Stimulated activated naive B cell treated with anti-CD40 and anti-IgM and Interleukin-4, amounts not matched to agents 10 μg/mL and 1 μg/mL and 100 μg/mL, for 72 hours (primary cell): ENCODE measurements at regions not wholly inside any gene's neighbourhood (a gene's known extent, or its start where the extent isn't known, plus 50 kb on each side); places are given as distances from the start of the nearest gene placed in this dataset.

Source experiments
- ATAC-seq, 2 donors: fragments of 150-1000 bp; cut with Tn5 transposase; replicated peaks; 2 replicates each; pipeline ENCODE4 v1.10.0; 2021; ENCODE audit warnings: moderate library complexity in 1 of 2
- DNase-seq: peaks from one replicate; pipeline ENCODE4 v3.0.0; 2021
- H3K27ac Mint-ChIP-seq: one replicate; pipeline ENCODE4 v1.8.0; 2022; ENCODE audit warnings: mild to moderate bottlenecking, mixed read lengths
- H3K27me3 Mint-ChIP-seq, 2 donors: one replicate each; pipeline ENCODE4 v1.8.0; 2022; ENCODE audit warnings: mixed read lengths in 2 of 2
- H3K36me3 Mint-ChIP-seq, 2 donors: one replicate each; pipeline ENCODE4 v1.8.0; 2022; ENCODE audit warnings: mixed read lengths in 2 of 2, mild to moderate bottlenecking in 1 of 2
- H3K4me1 Mint-ChIP-seq, 2 donors: one replicate each; pipeline ENCODE4 v1.8.0; 2022; ENCODE audit warnings: mixed read lengths in 2 of 2, mild to moderate bottlenecking in 1 of 2
- H3K4me3 Mint-ChIP-seq, 2 donors: one replicate each; pipeline ENCODE4 v1.8.0; 2022; ENCODE audit warnings: mild to moderate bottlenecking in 2 of 2, mixed read lengths in 2 of 2, moderate library complexity in 1 of 2
- H3K9me3 Mint-ChIP-seq, 2 donors: one replicate each; pipeline ENCODE4 v1.8.0; 2022; ENCODE audit warnings: mixed read lengths in 2 of 2, mild to moderate bottlenecking in 1 of 2

DNA sequence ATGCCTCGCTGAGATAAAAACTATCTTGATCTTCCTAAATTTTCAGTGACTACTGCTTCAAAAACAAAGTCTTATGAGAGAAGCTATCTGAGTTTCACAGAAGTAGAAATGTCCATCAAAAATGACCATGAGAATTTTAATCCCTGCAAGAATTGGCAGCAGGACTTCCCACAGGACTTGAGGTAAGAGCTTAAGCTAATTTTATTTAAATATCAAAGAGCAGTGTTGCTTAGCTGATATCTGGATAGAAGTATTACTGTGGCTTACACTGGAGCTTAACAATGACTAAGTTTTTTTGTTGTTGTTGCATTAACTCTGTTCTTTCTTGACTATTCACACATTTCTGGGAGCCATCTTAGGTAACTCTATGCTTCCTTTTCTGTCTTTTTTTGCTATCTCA is 60.8 kb upstream of the EPHA3 start:
- Mint-ChIP-seq H3K4me3 (no peak overlapping the region), H3K4me1 (no peaks in the 10 kb centered on the region), H3K27ac (no peak overlapping the region), H3K27me3 (no peaks in the 10 kb centered on the region), H3K9me3 (no peaks in the 10 kb centered on the region), H3K36me3 (no peaks in the 10 kb centered on the region)
- ATAC-seq, result no peak
- DNase-seq, result no peak

DNA sequence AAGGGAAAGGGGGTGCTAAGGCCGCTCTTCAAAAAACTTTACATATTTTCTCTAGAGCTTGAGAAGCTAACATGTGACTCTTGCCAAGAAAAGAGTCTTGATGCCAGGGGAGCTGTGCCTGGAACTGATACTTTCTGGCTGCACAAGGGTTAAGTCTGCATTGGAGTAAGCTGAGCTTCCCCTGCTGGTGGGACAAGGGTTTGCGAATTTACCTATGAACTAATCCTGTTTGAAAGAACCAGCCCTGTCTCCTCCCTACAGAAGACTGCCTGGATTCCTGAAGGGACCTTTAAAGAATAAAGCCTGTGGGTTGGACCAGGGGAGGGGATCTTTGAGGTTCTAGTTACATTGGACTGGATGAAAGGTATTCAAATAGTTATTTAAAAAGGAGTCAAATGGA is 58.3 kb upstream of the EPHA3 start:
- H3K27me3 Mint-ChIP-seq, result no peaks in the 10 kb centered on the region
- peak in 1 of 2 donors; percentile 25 for ATAC-seq
- no peaks in the 10 kb centered on the region for H3K4me1 Mint-ChIP-seq
- H3K27ac Mint-ChIP-seq, result no peak overlapping the region
- DNase-seq, result no peak
- no peaks in the 10 kb centered on the region for H3K36me3 Mint-ChIP-seq
- no peak overlapping the region for H3K4me3 Mint-ChIP-seq
- H3K9me3 Mint-ChIP-seq, result no peaks in the 10 kb centered on the region

DNA sequence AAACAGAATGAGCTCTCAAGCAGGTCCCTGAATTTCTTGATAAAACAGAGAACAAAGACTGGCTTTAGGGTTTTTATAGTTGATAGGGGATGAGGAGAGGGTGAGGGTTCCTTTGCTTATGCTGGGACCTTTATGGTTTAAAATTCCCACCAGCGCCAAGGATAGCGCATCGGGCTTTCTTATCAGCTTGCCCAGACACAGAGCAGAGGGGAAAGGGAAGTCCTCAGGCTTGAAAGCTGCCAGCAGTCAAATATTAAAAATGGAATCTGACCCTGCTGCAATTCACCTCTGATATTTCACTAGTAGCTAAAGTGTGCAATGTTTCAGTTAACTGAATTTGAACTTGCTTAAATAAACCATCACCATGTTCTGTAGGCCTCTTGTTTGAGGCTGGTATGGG is 55.0 kb upstream of the EPHA3 start:
- no peak for DNase-seq
- H3K27me3 Mint-ChIP-seq, result no peaks in the 10 kb centered on the region
- no peak overlapping the region for H3K4me3 Mint-ChIP-seq
- H3K9me3 Mint-ChIP-seq, result no peaks in the 10 kb centered on the region
- ATAC-seq, result no peak
- H3K4me1 Mint-ChIP-seq, result no peaks in the 10 kb centered on the region
- no peak overlapping the region for H3K27ac Mint-ChIP-seq
- no peaks in the 10 kb centered on the region for H3K36me3 Mint-ChIP-seq

DNA sequence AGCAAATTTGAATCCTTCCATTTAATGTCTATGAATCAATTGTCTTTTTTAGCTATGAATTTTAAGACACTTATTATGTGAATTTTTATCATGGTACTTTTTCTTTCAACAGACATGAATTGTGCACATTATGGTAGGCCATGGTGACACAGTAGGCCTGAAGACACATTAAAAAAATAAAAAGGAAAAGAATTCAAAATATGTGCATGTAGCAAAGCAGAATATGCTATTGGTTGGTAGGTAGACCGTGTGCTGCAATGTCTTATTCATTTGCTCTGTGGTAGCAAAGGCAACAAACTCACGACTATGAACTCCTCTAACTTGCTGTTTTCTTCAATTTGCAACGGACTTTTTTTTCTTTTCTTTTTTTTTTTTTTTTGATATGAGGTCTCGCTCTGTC is 50.0 kb upstream of the EPHA3 start:
- H3K4me1 Mint-ChIP-seq, result no peaks in the 10 kb centered on the region
- no peak for DNase-seq
- no peaks in the 10 kb centered on the region for H3K9me3 Mint-ChIP-seq
- no peaks in the 10 kb centered on the region for H3K27me3 Mint-ChIP-seq
- H3K4me3 Mint-ChIP-seq, result no peak overlapping the region
- ATAC-seq, result no peak
- H3K27ac Mint-ChIP-seq, result no peak overlapping the region
- H3K36me3 Mint-ChIP-seq, result no peaks in the 10 kb centered on the region
